GM19023 (cell line): ENCODE measurements at regions not wholly inside any gene's neighbourhood (a gene's known extent, or its start where the extent isn't known, plus 50 kb on each side); places are given as distances from the start of the nearest gene placed in this dataset.
"Not testable (repeated sequence)": the region's sequence is repeated elsewhere in the genome, so short reads cannot be mapped to it uniquely, and the experiment has no call there.

Experiments used
- ATAC-seq: cut with Tn5 transposase; IDR thresholded peaks from one replicate; pipeline ENCODE4 v1.9.1; 2021; ENCODE audit warnings: mild to moderate bottlenecking, moderate library complexity; ENCODE audit not compliant: unreplicated experiment

DNA sequence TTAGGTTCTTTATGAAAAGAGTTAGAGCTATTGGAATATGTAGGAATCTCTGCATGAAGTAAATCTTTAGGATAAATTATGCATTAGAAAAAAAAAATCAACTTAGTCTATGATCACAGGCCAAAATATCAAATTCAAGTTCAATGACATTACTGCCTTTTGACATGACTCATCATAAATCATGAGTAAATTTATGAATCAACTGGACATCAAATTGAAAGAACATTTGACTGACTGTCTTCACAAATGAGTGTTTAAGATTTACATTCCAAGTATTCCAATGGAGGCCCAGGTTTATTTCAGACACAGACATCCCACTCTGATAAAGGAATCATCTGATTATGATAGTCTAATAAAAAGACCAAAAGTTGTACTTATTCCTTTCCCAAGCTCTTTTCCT is 192.8 kb upstream of the TTC14 start:
- no peak for ATAC-seq

DNA sequence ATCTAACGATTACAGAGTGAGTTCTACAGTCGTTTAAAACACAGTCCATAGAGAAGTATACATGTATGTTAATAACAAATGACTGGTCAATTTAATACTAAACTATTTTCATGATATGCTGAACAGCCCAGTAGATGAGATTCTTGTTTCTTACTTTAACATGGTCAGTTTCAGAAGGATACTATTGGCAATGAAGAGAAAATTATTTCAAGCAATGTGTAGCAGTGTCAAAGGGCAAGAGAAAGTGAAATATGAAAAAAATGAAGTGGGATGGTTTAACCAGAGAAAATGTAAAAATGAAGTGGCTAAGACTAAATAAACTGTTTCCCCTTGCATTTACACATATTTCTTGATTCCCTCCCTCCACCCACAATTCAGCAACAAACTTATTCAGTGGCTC is 192.1 kb upstream of the TTC14 start:
- ATAC-seq = no peak

DNA sequence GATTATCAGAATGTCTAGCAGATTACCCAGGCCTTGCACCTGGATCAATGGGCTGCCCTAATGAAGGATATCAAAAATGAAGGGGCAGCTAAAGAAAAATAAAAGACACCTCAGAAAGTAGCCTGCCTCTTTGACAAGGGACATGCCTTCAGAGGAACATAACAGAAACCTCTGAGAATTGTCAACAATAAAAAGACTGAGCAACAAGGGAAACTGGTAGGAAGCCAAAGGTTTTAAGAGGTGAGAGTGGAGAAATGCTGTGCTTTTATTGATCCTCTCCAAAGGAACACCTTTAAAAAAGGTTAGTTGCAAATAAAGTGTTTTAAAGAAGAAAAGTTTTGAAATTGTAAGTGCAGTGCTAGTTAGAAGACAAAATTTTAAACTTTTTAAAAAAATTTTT is 187.8 kb upstream of the TTC14 start:
- ATAC-seq = no peak

DNA sequence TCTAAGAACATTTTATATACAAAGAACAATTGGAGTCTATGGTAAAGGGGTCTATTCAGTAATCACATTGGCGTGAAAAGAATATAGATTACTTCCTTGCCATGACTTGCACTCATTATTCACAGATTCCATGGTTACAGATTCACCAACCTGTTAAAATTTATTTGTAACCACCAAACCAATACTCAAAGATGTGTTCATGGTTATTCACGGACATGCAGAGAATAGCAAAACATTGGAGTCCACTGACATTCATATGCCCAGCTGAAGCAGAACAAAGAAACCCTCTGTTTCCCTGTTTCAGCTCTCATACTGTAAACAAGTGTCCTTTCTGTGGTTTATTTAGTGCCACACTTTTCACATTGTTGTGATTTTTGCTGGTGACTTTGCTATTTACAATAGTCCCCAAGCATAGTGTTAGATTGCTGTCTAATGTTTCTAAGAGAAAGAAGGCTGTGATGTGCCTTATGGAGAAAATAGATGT is 185.8 kb upstream of the TTC14 start:
- no peak for ATAC-seq

GRCh38 chr3:180417241-180417640 is 184.7 kb upstream of the TTC14 start:
- no peak for ATAC-seq

GRCh38 chr3:180420016-180420415 is 181.9 kb upstream of the TTC14 start:
- no peak for ATAC-seq

- ATAC-seq = no peak
These were observed 181.2 kb upstream of the TTC14 start for GRCh38 chr3:180420804-180421203.

GRCh38 chr3:180421221-180421620 is 180.7 kb upstream of the TTC14 start:
- no peak for ATAC-seq

GRCh38 chr3:180421721-180422120 is 180.2 kb upstream of the TTC14 start:
- ATAC-seq = no peak

DNA sequence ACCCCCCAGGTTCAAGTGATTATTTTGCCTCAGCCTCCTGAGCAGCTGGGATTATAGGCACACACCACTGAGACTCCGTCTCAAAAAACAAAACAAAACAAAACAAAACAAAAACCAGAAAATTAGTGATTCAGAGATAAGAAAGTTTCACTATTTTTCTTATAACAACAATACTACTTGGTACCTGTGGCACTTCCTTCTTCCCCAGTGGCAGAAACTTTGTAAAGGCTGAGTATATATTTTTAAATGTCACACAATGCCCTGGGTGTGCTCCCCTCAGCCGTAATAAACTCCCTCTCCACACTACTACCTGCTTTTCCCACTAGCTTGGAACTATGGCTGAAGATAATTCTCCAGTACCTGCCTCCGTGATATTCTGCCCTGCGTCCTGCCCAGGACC is 177.7 kb upstream of the TTC14 start:
- ATAC-seq = not testable (repeated sequence)

DNA sequence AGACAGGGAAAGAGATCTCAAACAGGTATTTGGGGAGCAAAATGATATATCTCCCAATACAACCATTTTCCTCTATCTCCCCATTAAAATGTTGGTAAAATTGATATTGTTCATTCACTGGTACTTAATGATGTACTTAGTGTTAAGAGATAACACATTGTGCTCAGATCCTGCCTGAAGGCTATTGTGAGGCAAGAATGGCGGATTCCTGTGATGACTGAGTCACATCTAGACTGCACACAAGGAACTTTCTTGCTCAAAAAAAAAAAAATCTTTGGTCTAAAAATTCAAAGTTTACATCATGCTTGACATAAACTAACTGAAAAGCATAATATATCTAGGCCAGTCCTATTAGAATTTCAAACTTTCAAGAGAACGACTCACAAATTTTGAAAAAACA is 171.1 kb upstream of the TTC14 start:
- no peak for ATAC-seq

- ATAC-seq = no peak
These were observed 168.8 kb upstream of the TTC14 start for GRCh38 chr3:180433152-180433551.

GRCh38 chr3:180447136-180447535 is 154.8 kb upstream of the TTC14 start:
- no peak for ATAC-seq

DNA sequence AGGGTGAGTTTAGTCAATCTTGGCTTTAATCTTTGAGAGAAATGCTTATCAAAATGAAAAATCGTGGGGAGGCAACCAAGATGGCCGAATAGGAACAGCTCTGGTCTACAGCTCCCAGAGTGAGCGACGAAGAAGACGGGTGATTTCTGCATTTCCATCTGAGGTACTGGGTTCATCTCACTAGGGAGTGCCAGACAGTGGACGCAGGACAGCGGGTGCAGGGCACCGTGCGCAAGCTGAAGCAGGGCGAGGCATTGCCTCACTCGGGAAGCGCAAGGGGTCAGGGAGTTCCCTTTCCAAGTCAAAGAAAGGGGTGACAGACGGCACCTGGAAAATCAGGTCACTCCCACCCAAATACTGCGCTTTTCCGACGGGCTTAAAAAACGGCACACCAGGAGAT is 153.6 kb upstream of the TTC14 start:
- ATAC-seq = not testable (repeated sequence)

- ATAC-seq = no peak
These were observed 144.7 kb upstream of the TTC14 start for GRCh38 chr3:180457225-180457624.

DNA sequence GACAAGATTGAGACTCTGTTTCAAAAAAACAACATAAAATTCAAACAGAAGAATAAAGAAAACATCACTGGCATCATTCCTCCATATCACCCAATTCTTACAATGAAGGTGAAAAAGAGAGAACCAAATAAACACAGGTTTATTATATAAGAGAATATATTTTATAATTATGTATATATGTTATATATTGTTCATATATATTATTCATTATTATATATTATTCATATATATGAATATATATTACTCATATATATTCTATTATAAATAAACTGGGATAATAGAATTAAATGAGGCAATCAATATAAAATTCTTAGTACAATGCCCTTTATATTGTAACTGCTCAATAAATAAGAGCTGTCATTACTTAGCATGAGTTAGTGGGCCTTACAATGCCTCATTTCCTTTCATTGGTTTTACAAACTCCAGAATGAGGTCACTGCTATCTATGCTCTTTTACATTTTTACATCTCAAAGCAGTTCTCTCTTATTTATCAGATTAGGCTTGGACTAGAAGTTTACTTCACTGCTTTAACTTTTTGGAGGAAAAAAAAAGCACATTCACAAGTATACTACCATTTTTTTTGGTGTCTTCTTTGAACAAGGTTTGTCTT is 135.5 kb upstream of the TTC14 start:
- ATAC-seq = no peak

DNA sequence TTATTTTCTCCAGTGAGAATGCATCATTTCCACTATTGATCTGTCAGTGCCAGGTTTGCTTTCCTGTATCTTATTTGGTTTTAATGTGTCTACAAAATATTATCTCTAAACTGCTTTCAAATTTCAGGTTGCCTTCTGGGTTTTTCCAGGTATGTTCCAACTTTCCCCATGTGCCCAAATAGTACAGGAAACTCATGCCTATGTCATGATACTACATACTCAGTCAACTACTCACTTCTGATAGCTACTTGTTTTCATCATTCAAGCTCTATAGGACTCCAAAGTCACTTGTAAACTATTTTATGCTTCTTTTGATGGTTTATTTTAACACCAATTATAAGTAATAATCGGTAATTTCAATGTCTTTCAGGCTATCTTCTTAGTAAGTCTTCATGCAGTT is 134.8 kb upstream of the TTC14 start:
- no peak for ATAC-seq

DNA sequence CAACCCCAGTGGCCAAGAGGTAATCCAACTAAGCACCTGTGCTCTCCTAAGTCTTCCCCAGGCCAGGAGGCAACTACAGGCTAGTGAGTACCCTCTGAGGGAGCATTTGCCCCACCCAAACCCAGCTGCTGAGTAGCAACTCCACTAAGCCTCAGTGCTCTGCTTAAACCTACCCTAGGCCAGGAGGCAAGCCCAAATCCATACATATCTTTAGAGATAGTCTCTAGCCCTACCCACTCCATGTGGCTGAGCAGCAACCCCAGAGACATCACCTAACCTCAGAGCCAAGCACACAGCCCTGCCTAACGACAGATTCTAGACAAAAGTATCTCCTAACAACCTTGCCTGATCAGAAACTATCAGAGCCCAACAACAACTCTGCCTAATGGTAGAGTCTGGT is 132.8 kb upstream of the TTC14 start:
- ATAC-seq = no peak

DNA sequence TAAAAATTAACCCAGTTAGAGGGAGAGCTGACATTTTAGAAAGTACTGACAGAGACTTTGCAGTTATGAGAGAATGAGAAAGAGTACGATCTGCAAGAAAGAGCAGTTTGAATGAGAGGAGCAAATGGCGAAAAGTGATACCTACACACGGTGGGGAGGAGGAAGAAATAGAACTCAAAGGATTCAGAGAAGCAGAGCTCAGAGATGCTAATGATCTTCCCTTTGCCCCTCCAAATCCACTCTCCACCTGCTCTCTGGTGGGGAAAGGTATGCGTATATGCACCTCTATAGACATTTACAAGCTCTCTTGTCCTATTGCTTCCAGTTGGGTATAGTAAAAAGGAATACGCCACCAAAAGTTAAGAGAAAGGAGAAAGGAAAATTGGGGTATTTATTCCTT is 123.3 kb upstream of the TTC14 start:
- no peak for ATAC-seq

DNA sequence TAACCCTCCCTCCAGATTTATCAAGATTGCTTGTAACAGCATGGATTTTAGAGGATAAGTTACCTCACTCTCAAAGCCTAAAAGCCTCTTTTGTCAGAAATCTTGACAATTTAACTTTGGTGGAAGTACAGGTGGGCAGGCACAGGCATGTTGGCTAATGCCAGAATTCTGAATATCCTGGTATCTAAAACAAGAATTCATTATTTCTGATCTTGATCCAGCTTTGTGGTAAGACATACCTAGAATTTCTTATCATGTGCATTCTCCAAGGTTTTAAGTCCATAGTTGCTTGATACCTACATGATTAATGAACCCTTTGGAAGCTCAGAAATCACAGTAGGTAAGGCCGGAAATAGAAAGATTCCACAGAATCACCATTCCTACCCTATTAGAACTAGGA is 109.9 kb upstream of the TTC14 start:
- no peak for ATAC-seq

- no peak for ATAC-seq
These were observed 105.0 kb upstream of the TTC14 start for GRCh38 chr3:180496995-180497394.

DNA sequence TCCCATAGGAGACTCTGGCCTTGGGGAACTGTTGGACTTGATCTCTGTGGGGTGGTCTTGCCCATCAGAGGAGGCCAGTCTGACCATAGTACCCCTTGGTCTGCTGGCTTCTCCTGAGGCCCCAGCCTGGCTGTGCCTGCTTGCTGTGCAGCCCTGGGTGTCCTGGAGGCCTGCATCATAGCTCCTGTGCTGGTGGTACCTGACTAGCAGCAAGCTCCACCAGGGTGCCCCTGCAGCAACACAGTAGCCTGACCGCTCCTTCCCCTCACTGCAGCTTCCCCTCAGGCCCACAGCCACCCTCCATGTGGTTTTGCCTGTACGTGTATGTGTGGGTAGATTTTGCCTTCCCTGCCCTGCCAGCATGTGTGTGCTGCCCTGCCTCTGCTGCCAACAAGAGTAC is 85.6 kb upstream of the TTC14 start:
- ATAC-seq = no peak

- no peak for ATAC-seq
These were observed 78.9 kb upstream of the TTC14 start for GRCh38 chr3:180523040-180523439.
